SU-DHL-6 (cell line): ENCODE measurements at regions not wholly inside any gene's neighbourhood (a gene's known extent, or its start where the extent isn't known, plus 50 kb on each side); places are given as distances from the start of the nearest gene placed in this dataset.

Experiments used
- EZH2phosphoT487 ChIP-seq: fragments of 200-600 bp; sonication (generic), shearing (Covaris generic); conservative IDR thresholded peaks from 2 replicates; pipeline ENCODE4 v1.6.1; 2018; ENCODE audit warnings: mild to moderate bottlenecking, antibody characterized with exemption, low read length, moderate library complexity, mixed read lengths
- TF ChIP-seq, protein P1 (sequence below): fragments of 200-600 bp; sonication (generic); IDR thresholded peaks from one replicate; pipeline ENCODE4 v1.5.1; 2017; ENCODE audit warnings: antibody characterized with exemption, mild to moderate bottlenecking, low read length, moderate library complexity; ENCODE audit not compliant: insufficient read depth, poor library complexity, severe bottlenecking

DNA sequence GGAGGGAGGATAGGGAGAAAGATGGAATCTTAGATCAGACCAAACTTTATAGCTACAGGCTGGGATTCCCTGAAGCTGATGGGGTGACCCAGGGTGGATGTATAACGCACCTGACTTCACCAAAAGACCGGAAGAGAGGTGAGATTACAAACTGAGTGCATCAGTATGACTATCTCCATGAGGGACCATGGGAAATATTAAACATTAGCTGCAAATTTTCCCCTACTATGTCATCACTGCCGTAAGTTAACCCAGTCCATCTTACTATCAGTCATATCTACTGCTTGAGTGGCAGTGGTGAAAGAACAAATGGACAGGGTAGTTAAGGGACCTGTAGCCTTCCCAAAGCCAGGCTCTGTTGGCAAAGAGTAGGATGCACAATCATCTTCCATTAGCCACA is 368.3 kb downstream of the EFNA5 start:
- TF ChIP-seq, protein P1, sequence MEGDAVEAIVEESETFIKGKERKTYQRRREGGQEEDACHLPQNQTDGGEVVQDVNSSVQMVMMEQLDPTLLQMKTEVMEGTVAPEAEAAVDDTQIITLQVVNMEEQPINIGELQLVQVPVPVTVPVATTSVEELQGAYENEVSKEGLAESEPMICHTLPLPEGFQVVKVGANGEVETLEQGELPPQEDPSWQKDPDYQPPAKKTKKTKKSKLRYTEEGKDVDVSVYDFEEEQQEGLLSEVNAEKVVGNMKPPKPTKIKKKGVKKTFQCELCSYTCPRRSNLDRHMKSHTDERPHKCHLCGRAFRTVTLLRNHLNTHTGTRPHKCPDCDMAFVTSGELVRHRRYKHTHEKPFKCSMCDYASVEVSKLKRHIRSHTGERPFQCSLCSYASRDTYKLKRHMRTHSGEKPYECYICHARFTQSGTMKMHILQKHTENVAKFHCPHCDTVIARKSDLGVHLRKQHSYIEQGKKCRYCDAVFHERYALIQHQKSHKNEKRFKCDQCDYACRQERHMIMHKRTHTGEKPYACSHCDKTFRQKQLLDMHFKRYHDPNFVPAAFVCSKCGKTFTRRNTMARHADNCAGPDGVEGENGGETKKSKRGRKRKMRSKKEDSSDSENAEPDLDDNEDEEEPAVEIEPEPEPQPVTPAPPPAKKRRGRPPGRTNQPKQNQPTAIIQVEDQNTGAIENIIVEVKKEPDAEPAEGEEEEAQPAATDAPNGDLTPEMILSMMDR, result no peak
- TF ChIP-seq EZH2phosphoT487, result no peak
